Ishikawa (cell line): ENCODE measurements at regions not wholly inside any gene's neighbourhood (a gene's known extent, or its start where the extent isn't known, plus 50 kb on each side); places are given as distances from the start of the nearest gene placed in this dataset.

Experiments
- TAF1 ChIP-seq: IDR thresholded peaks from 2 replicates; pipeline ENCODE4 v1.6.1; 2012; ENCODE audit warnings: low read depth, mild to moderate bottlenecking
- TCF12 ChIP-seq: IDR thresholded peaks from 2 replicates; pipeline ENCODE4 v1.6.1; 2012; ENCODE audit warnings: low read depth
- TF ChIP-seq, protein P1 (sequence below): IDR thresholded peaks from 2 replicates; pipeline ENCODE4 v1.6.1; 2012
- TF ChIP-seq, protein P2 (sequence below): IDR thresholded peaks from 2 replicates; pipeline ENCODE4 v1.6.1; 2012

DNA sequence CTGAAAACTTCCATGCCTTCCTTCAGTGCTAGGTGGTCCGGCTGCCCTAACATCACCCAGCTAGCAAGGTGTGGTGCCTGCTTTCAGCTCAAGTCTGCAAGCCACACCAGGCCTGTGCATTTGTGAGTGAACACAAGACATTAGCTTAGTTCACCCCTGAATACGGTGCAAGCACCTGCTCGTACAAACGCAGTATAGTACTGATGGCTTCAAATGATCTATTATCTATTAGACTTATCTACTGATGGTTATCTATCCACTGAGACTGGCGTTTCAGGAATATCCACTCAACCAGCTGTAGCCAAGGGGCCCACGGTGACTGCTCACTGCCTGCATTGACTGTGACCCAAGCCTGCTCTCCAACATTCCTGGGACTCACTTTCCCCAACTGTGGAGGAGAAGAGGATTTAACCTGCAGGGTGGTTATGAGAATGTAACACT lies 155.9 kb downstream of the SHOX start:
- TF ChIP-seq, protein P1, sequence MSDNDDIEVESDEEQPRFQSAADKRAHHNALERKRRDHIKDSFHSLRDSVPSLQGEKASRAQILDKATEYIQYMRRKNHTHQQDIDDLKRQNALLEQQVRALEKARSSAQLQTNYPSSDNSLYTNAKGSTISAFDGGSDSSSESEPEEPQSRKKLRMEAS = no peak
- TF ChIP-seq TAF1 (no peak), TCF12 (no peak)
- TF ChIP-seq, protein P2, sequence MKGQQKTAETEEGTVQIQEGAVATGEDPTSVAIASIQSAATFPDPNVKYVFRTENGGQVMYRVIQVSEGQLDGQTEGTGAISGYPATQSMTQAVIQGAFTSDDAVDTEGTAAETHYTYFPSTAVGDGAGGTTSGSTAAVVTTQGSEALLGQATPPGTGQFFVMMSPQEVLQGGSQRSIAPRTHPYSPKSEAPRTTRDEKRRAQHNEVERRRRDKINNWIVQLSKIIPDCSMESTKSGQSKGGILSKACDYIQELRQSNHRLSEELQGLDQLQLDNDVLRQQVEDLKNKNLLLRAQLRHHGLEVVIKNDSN = no peak
